ENCODE measurements at regions not wholly inside any gene's neighbourhood (a gene's known extent, or its start where the extent isn't known, plus 50 kb on each side); places are given as distances from the start of the nearest gene placed in this dataset.
"Not testable (repeated sequence)": the region's sequence is repeated elsewhere in the genome, so short reads cannot be mapped to it uniquely, and the experiment has no call there.

- DNase-seq (ENCODE audit: low spot score), result no peak
Observed at GRCh38 chr20:53664121-53664520, 70.5 kb upstream of the ZNF217 start.

GRCh38 chr20:53663521-53663920 lies 69.9 kb upstream of the ZNF217 start:
- not testable (repeated sequence) for DNase-seq (ENCODE audit: low spot score)

GRCh38 chr20:53662595-53662994 lies 69.0 kb upstream of the ZNF217 start:
- DNase-seq (ENCODE audit: low spot score), result no peak

GRCh38 chr20:53660947-53661381 lies 67.3 kb upstream of the ZNF217 start:
- no peak for DNase-seq (ENCODE audit: low spot score)

- no peak for DNase-seq (ENCODE audit: low spot score)
Observed at GRCh38 chr20:53660078-53660909, 66.7 kb upstream of the ZNF217 start.

- no peak for DNase-seq (ENCODE audit: low spot score)
Observed at GRCh38 chr20:53658973-53659372, 65.3 kb upstream of the ZNF217 start.

- no peak for DNase-seq (ENCODE audit: low spot score)
Observed at GRCh38 chr20:53658322-53658721, 64.7 kb upstream of the ZNF217 start.

- DNase-seq (ENCODE audit: low spot score), result no peak
Observed at GRCh38 chr20:53657732-53658131, 64.1 kb upstream of the ZNF217 start.

- DNase-seq (ENCODE audit: low spot score), result no peak
Observed at GRCh38 chr20:53657279-53657678, 63.6 kb upstream of the ZNF217 start.

- no peak for DNase-seq (ENCODE audit: low spot score)
Observed at GRCh38 chr20:53656293-53657202, 62.9 kb upstream of the ZNF217 start.

GRCh38 chr20:53655625-53656292 lies 62.1 kb upstream of the ZNF217 start:
- no peak for DNase-seq (ENCODE audit: low spot score)

GRCh38 chr20:53654932-53655624 lies 61.4 kb upstream of the ZNF217 start:
- DNase-seq (ENCODE audit: low spot score), result no peak

- DNase-seq (ENCODE audit: low spot score), result not testable (repeated sequence)
Observed at GRCh38 chr20:53654521-53654920, 60.9 kb upstream of the ZNF217 start.

GRCh38 chr20:53652859-53653517 lies 59.3 kb upstream of the ZNF217 start:
- no peak for DNase-seq (ENCODE audit: low spot score)

GRCh38 chr20:53652090-53652858 lies 58.6 kb upstream of the ZNF217 start:
- peak; percentile 51 for DNase-seq (ENCODE audit: low spot score)

- DNase-seq (ENCODE audit: low spot score), result not testable (repeated sequence)
Observed at GRCh38 chr20:53649493-53649892, 55.9 kb upstream of the ZNF217 start.

GRCh38 chr20:53647286-53647821 lies 53.7 kb upstream of the ZNF217 start:
- no peak for DNase-seq (ENCODE audit: low spot score)

- no peak for DNase-seq (ENCODE audit: low spot score)
Observed at GRCh38 chr20:53646550-53646949, 52.9 kb upstream of the ZNF217 start.

GRCh38 chr20:53645582-53645897 lies 51.9 kb upstream of the ZNF217 start:
- DNase-seq (ENCODE audit: low spot score), result no peak

- not testable (repeated sequence) for DNase-seq (ENCODE audit: low spot score)
Observed at GRCh38 chr20:53644108-53644507, 50.5 kb upstream of the ZNF217 start.
